ENCODE measurements at regions not wholly inside any gene's neighbourhood (a gene's known extent, or its start where the extent isn't known, plus 50 kb on each side); places are given as distances from the start of the nearest gene placed in this dataset.
A peak's percentile ranks its signal among the peaks of the same experiment; 100 is the strongest.
"Not testable (repeated sequence)": the region's sequence is repeated elsewhere in the genome, so short reads cannot be mapped to it uniquely, and the experiment has no call there.

GRCh38 chr5:2164586-2164985 lies 281.9 kb upstream of the IRX4 start:
- intact Hi-C loops (cut with DNase I) = no loop called here
- peak; percentile 25 for DNase-seq (ENCODE audit: low spot score)

DNA sequence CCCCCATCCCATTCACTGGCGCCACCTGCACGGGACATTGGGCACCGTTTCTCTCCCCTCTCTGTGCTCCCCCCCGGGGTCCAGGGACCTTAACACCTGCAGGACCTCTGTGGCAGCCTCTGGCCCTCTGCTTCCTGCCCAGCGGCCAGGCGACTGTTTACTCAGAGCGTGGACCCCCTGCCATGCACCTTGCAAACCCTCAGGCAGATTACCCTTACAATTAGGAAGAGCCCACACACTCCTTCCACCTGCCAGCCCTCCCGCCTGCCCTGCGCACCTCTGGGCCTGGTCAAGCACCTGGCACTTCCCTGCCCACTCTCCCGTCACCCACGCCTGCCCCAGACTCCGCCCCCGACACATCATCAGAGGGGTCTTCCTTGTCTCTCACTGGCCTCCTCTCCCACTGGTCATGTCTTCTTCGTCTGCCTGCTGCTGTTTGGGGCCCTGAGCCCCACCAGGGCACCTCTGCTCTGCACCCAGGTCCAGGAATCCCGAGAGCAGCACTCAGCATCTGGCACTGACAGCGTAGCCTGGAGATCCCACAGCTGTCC lies 281.3 kb upstream of the IRX4 start:
- DNase-seq (ENCODE audit: low spot score) = peak; percentile 70
- intact Hi-C loops (cut with DNase I) = no loop called here

DNA sequence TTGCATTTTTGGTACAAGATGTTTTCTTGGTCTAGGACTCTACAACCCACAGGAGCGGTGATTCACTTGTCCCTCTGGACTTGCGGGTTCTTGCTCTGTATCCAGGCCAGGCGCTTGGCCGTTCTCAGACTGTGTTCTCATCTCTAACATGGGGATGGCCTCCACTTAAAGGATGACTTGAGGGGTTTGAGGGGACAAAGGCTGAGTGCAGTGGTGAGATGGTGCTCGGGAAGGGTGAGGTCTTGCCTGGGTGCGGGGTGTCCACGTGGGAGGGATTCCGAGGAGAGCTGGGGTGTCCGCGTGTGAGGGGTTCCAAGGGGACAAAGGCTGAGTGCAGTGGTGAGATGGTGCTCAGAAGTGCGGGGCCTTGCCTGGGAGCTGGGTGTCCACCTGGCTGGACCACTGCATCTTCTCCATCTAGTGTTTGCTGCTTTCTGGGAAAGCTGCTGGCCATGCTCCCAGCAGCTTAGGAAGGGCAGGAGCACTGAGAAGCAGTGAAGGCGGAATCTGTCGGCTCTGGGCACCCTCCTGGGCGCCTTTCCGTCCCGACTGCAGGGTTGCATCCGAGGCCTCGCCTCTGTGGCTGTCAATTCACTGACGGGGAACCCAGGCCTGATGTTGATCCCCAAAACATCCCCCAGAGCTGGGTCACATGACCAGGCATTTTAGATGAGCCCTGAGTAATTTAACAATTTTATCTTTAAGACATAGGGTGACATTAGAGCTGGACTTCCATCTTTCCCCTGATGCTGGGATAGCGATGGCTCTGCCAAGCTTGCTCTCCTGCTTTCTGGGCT lies 280.5 kb upstream of the IRX4 start:
- intact Hi-C loops (cut with DNase I) = no loop called here
- DNase-seq (ENCODE audit: low spot score) = peak; percentile 48

DNA sequence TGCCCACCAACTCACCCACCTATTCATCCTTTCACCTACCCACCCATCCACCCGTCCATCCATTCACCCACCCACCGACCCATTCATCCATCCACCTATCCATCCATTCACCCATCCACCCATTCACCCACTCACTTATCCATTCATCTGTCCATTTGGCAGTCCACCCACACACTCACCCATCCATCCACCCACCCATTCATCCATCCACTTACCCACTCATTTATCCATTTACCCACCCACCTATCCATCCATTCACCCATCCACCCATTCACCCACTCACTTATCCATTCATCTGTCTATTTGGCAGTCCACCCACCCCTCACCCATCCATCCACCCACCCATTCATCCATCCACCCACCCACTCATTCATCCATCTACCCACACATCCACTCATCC lies 278.1 kb upstream of the IRX4 start:
- DNase-seq (ENCODE audit: low spot score) = peak; percentile 9
- intact Hi-C loops (cut with DNase I) = no loop called here

DNA sequence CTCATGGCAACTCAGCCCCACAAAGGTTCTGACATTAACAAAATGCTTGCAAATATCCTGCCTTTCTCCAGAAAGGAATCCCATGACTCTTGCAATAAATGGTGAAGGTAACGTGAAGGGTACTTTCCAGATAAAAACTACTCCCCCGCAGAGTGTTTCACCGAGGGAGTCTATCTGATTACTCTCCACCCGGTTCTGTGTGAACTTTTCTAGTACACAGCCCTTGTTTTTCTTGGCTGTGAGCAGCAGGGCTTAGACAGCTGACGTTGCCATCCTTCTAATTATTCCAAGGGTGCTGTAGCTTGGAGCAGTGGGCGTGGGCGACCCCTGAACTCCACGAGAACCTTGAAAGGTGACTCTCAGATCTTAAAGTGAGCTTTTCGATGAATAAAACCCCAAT lies 276.0 kb upstream of the IRX4 start:
- intact Hi-C loops (cut with DNase I) = no loop called here

DNA sequence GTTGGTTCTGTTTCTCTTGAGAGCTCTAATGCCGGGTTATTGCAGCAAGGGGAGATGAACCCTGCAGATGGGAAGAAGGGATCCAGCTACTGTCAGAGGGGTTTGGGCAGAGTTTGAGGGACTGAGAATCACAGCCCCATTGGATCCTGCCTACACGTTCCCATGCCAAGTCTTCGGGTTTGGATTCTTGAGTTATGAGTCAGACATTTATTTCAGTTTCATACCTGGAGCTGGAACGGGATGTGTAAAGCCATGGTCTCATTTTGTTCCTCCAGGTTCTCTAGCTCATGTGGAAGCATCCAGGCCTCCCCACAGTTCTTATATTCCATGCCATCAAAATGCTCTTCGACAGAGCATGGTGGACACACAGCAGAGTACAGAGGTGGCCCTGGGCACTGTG lies 275.4 kb upstream of the IRX4 start:
- intact Hi-C loops (cut with DNase I) = no loop called here
- DNase-seq (ENCODE audit: low spot score) = no peak

More for the DNA sequence above, 276.0 kb upstream of the IRX4 start:
- no peak for DNase-seq (ENCODE audit: low spot score)

DNA sequence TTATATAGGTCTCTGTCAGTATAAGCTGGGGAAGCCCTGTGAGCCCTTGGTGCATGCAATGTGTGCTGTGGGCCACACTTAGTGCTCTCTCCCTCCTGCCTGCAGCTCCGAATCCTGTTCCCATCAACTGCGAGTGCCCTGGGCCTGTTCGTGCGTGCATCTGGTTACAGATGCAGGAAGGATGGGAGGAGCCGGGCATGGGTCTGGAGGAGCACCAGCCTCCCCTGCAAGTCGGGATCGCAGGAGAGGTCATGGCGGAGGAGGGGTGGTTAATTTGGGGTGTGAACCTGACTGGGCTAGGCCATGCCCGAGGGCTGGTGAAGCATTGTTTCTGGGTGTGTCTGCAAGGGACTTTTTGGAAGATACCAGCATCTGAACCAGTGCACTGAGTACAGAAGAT lies 274.6 kb upstream of the IRX4 start:
- intact Hi-C loops (cut with DNase I) = no loop called here
- peak; percentile 70 for DNase-seq (ENCODE audit: low spot score)

DNA sequence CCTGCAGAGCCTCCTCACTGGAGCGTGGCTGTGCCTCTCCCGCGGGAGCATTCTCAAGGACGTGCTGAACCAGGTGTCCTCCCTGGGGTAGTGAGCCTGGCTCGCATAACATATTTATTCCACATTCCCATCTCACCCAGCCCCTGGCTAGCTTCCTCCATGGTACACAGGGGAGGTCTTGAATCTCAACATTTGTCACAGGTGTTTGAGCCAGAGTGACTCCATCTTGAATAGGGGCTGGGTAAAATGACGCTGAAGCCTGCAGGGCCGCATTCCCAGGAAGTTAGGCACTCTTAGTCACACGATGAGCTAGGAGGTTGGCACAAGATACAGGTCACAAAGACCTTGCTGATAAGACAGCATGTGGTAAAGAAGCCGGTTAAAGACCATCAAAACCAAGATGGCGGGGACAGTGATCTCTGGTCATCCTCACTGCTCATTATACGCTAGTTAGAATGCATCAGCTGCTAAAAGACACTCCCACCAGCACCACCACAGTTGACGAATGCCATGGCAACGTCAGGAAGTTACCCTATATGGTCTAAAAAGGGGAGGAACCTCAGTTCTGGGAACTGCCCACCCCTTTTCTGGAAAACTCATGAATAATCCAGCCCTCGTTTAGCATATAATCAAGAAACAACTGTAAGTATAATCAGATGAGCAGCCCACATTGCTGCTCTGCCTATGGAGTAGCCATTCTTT lies 273.8 kb upstream of the IRX4 start:
- intact Hi-C loops (cut with DNase I) = no loop called here
- peak; percentile 24 for DNase-seq (ENCODE audit: low spot score)

DNA sequence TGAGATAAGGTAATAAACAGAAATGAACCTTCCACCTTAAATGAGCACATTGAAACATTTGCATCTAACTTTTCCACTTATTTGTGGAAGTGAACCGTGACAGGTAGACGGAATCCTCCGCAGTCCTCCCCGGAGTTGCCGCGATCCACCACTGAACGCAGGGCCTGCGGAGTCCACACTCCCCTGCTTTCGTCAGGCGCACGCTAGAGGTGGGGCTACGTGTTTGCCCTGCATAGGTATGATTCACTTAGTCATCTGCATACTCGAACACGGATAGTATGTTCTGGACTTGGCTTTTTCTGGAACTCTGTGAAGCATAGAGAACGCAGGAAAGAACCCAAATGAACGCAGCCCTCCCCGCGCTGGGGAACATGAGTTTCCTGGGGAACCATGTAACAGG lies 272.8 kb upstream of the IRX4 start:
- intact Hi-C loops (cut with DNase I) = no loop called here
- DNase-seq (ENCODE audit: low spot score) = peak; percentile 64

- DNase-seq (ENCODE audit: low spot score) = peak; percentile 75
- intact Hi-C loops (cut with DNase I) = no loop called here
These were observed 271.1 kb upstream of the IRX4 start for GRCh38 chr5:2153802-2154201.

GRCh38 chr5:2153350-2153749 lies 270.6 kb upstream of the IRX4 start:
- intact Hi-C loops (cut with DNase I) = no loop called here
- peak; percentile 58 for DNase-seq (ENCODE audit: low spot score)

- intact Hi-C loops (cut with DNase I) = not testable (repeated sequence)
- DNase-seq (ENCODE audit: low spot score) = peak; percentile 19
These were observed 268.7 kb upstream of the IRX4 start for GRCh38 chr5:2151301-2151888.

DNA sequence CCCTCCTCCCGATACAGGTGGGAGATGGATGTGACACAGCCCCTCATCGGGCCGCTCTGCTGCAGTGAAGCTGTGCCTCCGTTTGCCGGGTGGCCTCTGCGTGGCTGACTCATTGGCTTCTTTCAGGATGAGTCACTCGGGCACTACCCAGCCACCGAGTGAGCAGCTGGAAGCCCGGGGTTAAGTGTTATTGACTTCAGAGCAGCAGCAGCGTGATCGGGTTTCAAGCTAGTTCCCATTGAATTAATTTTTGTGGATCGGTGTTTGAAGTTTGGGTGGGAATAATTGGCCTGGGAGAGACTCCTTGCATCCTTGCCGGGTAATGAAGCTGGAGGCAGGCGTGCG lies 266.4 kb upstream of the IRX4 start:
- DNase-seq (ENCODE audit: low spot score) = peak; percentile 66
- intact Hi-C loops (cut with DNase I) = no loop called here

GRCh38 chr5:2148312-2149194 lies 265.8 kb upstream of the IRX4 start:
- intact Hi-C loops (cut with DNase I) = no loop called here
- DNase-seq (ENCODE audit: low spot score) = peak; percentile 50

DNA sequence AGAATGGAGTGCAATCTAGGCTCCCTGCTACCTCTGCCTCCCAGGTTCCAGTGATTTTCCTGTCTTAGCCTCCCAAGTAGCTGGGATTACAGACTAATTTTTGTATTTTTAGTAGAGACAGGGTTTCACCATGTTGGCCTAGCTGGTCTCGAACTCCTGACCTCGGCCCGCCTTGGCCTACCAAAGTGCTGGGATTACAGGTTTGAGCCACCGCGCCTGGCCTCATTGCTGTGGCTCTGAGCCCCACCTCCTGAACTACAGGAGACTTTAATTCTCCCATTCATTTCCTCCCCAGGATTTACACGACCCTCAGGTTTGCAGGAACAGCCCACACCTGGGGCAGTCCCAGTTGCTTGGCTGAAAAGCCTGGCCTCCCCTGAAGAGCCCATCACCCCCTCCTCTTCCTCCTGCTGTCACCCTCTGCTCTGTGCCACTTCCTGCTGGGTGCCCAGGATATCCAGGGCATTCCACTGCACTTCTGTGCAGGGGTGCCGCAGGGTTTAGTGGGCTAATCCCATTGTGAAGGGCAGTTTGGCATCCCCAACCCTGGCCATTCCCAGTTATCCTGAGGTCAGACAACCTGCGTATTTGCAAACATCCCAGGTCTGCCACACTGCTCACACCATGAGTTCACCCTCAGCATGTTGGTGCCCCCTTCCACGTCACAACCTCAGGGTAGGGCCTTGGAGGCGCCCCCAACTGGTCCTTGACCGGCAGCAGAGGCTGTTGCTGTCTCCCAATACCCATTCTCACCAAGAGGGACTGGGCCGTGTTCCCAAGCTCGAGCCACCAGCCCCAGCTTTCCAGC lies 265.0 kb upstream of the IRX4 start:
- intact Hi-C loops (cut with DNase I) = no loop called here
- DNase-seq (ENCODE audit: low spot score) = peak; percentile 35

- peak; percentile 54 for DNase-seq (ENCODE audit: low spot score)
- intact Hi-C loops (cut with DNase I) = no loop called here
These were observed 261.1 kb upstream of the IRX4 start for GRCh38 chr5:2143646-2144353.

DNA sequence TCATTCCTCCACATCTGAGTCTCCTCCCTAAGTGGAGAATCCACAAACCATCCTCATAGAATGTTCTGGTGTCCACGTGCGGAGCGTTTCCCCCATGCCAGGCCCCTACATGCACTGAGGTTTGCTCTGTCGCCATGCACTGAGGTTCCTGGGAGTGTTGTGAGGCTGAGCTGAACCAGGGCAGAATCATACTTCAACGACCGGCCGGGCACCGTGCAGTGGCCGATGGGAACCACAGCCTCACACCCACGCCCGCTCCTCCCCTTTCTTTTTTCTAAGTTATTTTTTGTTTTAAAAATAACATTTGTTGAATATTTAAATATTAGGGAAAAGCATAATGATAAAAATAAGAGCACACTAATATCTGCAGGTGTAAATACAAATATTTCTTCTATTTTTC lies 260.4 kb upstream of the IRX4 start:
- intact Hi-C loops (cut with DNase I) = no loop called here
- DNase-seq (ENCODE audit: low spot score) = peak; percentile 76

GRCh38 chr5:2142456-2142954 lies 259.8 kb upstream of the IRX4 start:
- DNase-seq (ENCODE audit: low spot score) = peak; percentile 47
- intact Hi-C loops (cut with DNase I) = no loop called here
